CD8-positive, alpha-beta memory T cell (primary cell): ENCODE measurements at regions not wholly inside any gene's neighbourhood (a gene's known extent, or its start where the extent isn't known, plus 50 kb on each side); places are given as distances from the start of the nearest gene placed in this dataset.

ENCODE experiments used
- CTCF ChIA-PET: fragments of 350-600 bp; sonication (Branson Sonifier 250); formaldehyde crosslinking; loops from one replicate; lab custom pipeline; 2021; ENCODE audit warnings: antibody characterized with exemption; lab: Charles Lee
- POLR2A ChIA-PET: fragments of 350-600 bp; sonication (Branson Sonifier 250); formaldehyde crosslinking; loops from one replicate; lab custom pipeline; 2021; ENCODE audit warnings: antibody characterized with exemption; lab: Charles Lee
- DNase-seq, 5 donors: peaks; one replicate each; pipeline versions ENCODE4 v3.0.0 to v3.0.0-alpha.2; 2020 to 2022; ENCODE audit warnings: mixed read lengths in 1 of 5
- H3K27ac ChIP-seq: one replicate; pipeline ENCODE4 v1.7.0; 2013; ENCODE audit warnings: low read depth, mild to moderate bottlenecking, low read length, moderate library complexity
- H3K27me3 ChIP-seq: 2 replicates; pipeline ENCODE4 v1.7.0; 2013; ENCODE audit warnings: low read length, mild to moderate bottlenecking; ENCODE audit not compliant: insufficient read depth, poor library complexity, severe bottlenecking
- H3K36me3 ChIP-seq: 2 replicates; pipeline ENCODE4 v1.7.0; 2013; ENCODE audit warnings: mild to moderate bottlenecking, low read length, moderate library complexity; ENCODE audit not compliant: insufficient read depth
- H3K4me1 ChIP-seq: 2 replicates; pipeline ENCODE4 v1.7.0; 2013; ENCODE audit warnings: mild to moderate bottlenecking, low read length, moderate library complexity; ENCODE audit not compliant: insufficient read depth
- H3K4me3 ChIP-seq: 2 replicates; pipeline ENCODE4 v1.7.0; 2013; ENCODE audit warnings: mild to moderate bottlenecking, low read length
- H3K9me3 ChIP-seq: 2 replicates; pipeline ENCODE4 v1.7.0; 2013; ENCODE audit warnings: mild to moderate bottlenecking, low read length
- H3K27ac Mint-ChIP-seq, 8 donors: one replicate each; pipeline ENCODE4 v1.8.0; 2020 to 2021; ENCODE audit warnings: mixed read lengths in 8 of 8, mild to moderate bottlenecking in 6 of 8, inconsistent platforms in 3 of 8, moderate library complexity in 3 of 8
- H3K27me3 Mint-ChIP-seq, 2 donors: one replicate each; pipeline ENCODE4 v1.8.0; 2020 to 2021; ENCODE audit warnings: mixed read lengths in 2 of 2, mild to moderate bottlenecking in 1 of 2, moderate library complexity in 1 of 2
- H3K36me3 Mint-ChIP-seq, 3 donors: one replicate each; pipeline ENCODE4 v1.8.0; 2020 to 2021; ENCODE audit warnings: mixed read lengths in 3 of 3, inconsistent platforms in 1 of 3, mild to moderate bottlenecking in 1 of 3
- H3K4me1 Mint-ChIP-seq, 3 donors: one replicate each; pipeline ENCODE4 v1.8.0; 2020 to 2021; ENCODE audit warnings: mixed read lengths in 3 of 3, inconsistent platforms in 1 of 3, mild to moderate bottlenecking in 1 of 3
- H3K4me3 Mint-ChIP-seq, 7 donors: one replicate each; pipeline ENCODE4 v1.8.0; 2020 to 2021; ENCODE audit warnings: mixed read lengths in 7 of 7, mild to moderate bottlenecking in 6 of 7, moderate library complexity in 4 of 7, inconsistent platforms in 2 of 7
- H3K9me3 Mint-ChIP-seq, 5 donors: one replicate each; pipeline ENCODE4 v1.8.0; 2020 to 2022; ENCODE audit warnings: mixed read lengths in 5 of 5, mild to moderate bottlenecking in 3 of 5, moderate library complexity in 2 of 5, inconsistent platforms in 1 of 5

DNA sequence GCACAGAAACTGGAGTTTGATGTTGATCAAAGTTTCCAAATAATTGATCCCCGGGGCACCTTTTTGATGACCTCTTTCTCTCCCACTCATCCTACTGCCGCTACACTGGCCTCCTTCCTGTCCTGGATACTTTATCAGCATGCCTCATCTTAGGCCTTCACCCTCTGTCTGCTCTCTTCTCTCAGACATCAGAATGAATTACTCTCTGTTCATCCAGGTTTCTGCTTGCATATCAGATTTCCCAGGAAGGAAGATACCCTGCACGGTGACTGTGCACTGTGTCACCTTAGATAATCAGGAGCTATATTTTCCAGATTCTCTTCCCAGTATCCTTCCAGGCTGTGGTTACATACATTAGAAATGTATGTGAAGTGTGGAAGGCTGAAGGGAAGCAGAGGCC is 397.0 kb downstream of the DIRAS2 start:
- Histone ChIP-seq H3K4me1 (no peaks in the 10 kb centered on the region), H3K36me3 (no peaks in the 10 kb centered on the region), H3K9me3 (no peaks in the 10 kb centered on the region), H3K4me3 (no peak overlapping the region), H3K27me3 (no peaks in the 10 kb centered on the region), H3K27ac (no peak overlapping the region)
- ChIA-PET CTCF (no interaction called here), POLR2A (no interaction called here)
- Mint-ChIP-seq H3K36me3 (no peaks in the 10 kb centered on the region), H3K4me3 (no peak overlapping the region), H3K9me3 (no peaks in the 10 kb centered on the region), H3K27me3 (peaks cover 0 to 5% of the 10 kb centered on the region in 2 donors), H3K4me1 (no peaks in the 10 kb centered on the region), H3K27ac (no peak overlapping the region)
- DNase-seq, result no peak

DNA sequence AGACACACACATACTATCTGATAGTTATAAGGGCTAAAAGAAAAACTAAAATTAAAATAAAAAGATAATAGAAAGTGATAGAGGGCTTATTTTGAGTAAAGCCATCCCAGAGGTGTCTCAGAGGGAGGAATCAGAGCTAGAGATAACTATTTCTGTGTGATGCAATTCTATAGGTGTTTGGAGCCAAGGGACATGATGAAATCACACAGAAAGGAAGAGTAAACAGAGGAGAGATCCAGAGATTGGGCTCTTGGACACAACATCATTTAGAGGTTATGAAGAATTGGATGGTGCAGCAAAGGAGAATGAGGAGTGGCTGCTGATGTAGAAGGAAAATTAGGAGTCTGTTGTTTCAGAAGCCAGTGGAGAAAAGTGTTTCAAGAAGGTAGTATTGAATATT is 393.5 kb downstream of the DIRAS2 start:
- CTCF ChIA-PET, result no interaction called here
- Histone ChIP-seq H3K36me3 (no peaks in the 10 kb centered on the region), H3K4me1 (no peaks in the 10 kb centered on the region), H3K9me3 (no peaks in the 10 kb centered on the region), H3K27ac (no peak overlapping the region), H3K4me3 (no peak overlapping the region), H3K27me3 (no peaks in the 10 kb centered on the region)
- Mint-ChIP-seq H3K27ac (no peak overlapping the region), H3K9me3 (no peaks in the 10 kb centered on the region), H3K4me1 (no peaks in the 10 kb centered on the region), H3K4me3 (no peak overlapping the region), H3K36me3 (no peaks in the 10 kb centered on the region), H3K27me3 (peaks cover 3 to 8% of the 10 kb centered on the region in 2 donors)
- POLR2A ChIA-PET, result no interaction called here
- DNase-seq, result no peak

GRCh38 chr9:90251316-90251715 is 391.3 kb downstream of the DIRAS2 start:
- no peaks in the 10 kb centered on the region for H3K9me3 ChIP-seq
- no peaks in the 10 kb centered on the region for H3K4me1 Mint-ChIP-seq
- no peak overlapping the region for H3K4me3 Mint-ChIP-seq
- no peak overlapping the region for H3K4me3 ChIP-seq
- POLR2A ChIA-PET, result no interaction called here
- H3K27ac ChIP-seq, result no peak overlapping the region
- CTCF ChIA-PET, result no interaction called here
- no peaks in the 10 kb centered on the region for H3K4me1 ChIP-seq
- no peak for DNase-seq
- H3K36me3 Mint-ChIP-seq, result no peaks in the 10 kb centered on the region
- H3K36me3 ChIP-seq, result no peaks in the 10 kb centered on the region
- no peaks in the 10 kb centered on the region for H3K27me3 ChIP-seq
- H3K27ac Mint-ChIP-seq, result no peak overlapping the region
- peaks cover 6 to 11% of the 10 kb centered on the region in 2 donors for H3K27me3 Mint-ChIP-seq
- H3K9me3 Mint-ChIP-seq, result no peaks in the 10 kb centered on the region

GRCh38 chr9:90256345-90256744 is 386.3 kb downstream of the DIRAS2 start:
- no peaks in the 10 kb centered on the region for H3K27me3 ChIP-seq
- Mint-ChIP-seq H3K9me3 (peaks cover 3 to 7% (median 4%) of the 10 kb centered on the region in 5 donors), H3K4me1 (no peaks in the 10 kb centered on the region), H3K36me3 (peaks cover 0 to 3% (median 0%) of the 10 kb centered on the region in 3 donors), H3K4me3 (no peak overlapping the region), H3K27ac (no peak overlapping the region), H3K27me3 (peaks cover 7 to 26% of the 10 kb centered on the region in 2 donors)
- H3K36me3 ChIP-seq, result no peaks in the 10 kb centered on the region
- CTCF ChIA-PET, result no interaction called here
- POLR2A ChIA-PET, result no interaction called here
- no peak overlapping the region for H3K27ac ChIP-seq
- H3K4me1 ChIP-seq, result no peaks in the 10 kb centered on the region
- no peaks in the 10 kb centered on the region for H3K9me3 ChIP-seq
- no peak for DNase-seq
- H3K4me3 ChIP-seq, result no peak overlapping the region

GRCh38 chr9:90259311-90260246 is 383.0 kb downstream of the DIRAS2 start:
- Mint-ChIP-seq H3K27ac (no peak overlapping the region), H3K9me3 (peaks cover 6 to 14% (median 11%) of the 10 kb centered on the region in 5 donors), H3K4me3 (no peak overlapping the region), H3K4me1 (no peaks in the 10 kb centered on the region), H3K27me3 (peaks cover 5 to 26% of the 10 kb centered on the region in 2 donors), H3K36me3 (peaks cover 0 to 3% (median 0%) of the 10 kb centered on the region in 3 donors)
- no peaks in the 10 kb centered on the region for H3K9me3 ChIP-seq
- no peaks in the 10 kb centered on the region for H3K4me1 ChIP-seq
- no peaks in the 10 kb centered on the region for H3K36me3 ChIP-seq
- DNase-seq, result no peak
- POLR2A ChIA-PET, result no interaction called here
- CTCF ChIA-PET, result no interaction called here
- no peak overlapping the region for H3K27ac ChIP-seq
- H3K27me3 ChIP-seq, result no peaks in the 10 kb centered on the region
- H3K4me3 ChIP-seq, result no peak overlapping the region

DNA sequence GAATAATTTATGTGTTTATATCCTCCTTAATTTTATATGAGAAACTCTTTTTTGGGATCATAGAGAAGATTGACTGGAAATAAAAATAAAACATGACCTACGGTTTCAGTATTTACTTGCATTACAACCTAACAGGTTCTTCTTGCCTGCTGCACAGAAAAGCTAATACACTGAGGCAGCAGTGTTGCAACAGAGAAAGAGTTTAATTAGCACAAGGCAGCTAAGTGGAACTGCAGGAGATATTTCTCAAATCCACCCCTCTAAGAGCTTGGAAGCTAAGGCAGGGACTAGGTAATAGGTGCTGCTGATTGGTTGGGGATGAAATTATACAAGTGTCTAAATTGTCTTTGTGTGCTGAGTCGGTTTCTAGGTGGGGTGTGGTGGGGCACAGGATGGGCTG is 380.9 kb downstream of the DIRAS2 start:
- no peaks in the 10 kb centered on the region for H3K27me3 ChIP-seq
- Mint-ChIP-seq H3K4me1 (no peaks in the 10 kb centered on the region), H3K4me3 (no peak overlapping the region), H3K27ac (no peak overlapping the region), H3K9me3 (peaks cover 8 to 14% (median 11%) of the 10 kb centered on the region in 5 donors), H3K27me3 (peaks cover 0 to 31% of the 10 kb centered on the region in 2 donors), H3K36me3 (peaks cover 0 to 3% (median 0%) of the 10 kb centered on the region in 3 donors)
- ChIA-PET CTCF (no interaction called here), POLR2A (no interaction called here)
- H3K4me1 ChIP-seq, result no peaks in the 10 kb centered on the region
- no peaks in the 10 kb centered on the region for H3K36me3 ChIP-seq
- no peak overlapping the region for H3K4me3 ChIP-seq
- H3K27ac ChIP-seq, result no peak overlapping the region
- no peak for DNase-seq
- no peaks in the 10 kb centered on the region for H3K9me3 ChIP-seq

GRCh38 chr9:90268613-90269012 is 374.0 kb downstream of the DIRAS2 start:
- Histone ChIP-seq H3K27me3 (no peaks in the 10 kb centered on the region), H3K27ac (no peak overlapping the region), H3K4me1 (no peaks in the 10 kb centered on the region), H3K36me3 (no peaks in the 10 kb centered on the region), H3K4me3 (no peak overlapping the region), H3K9me3 (no peaks in the 10 kb centered on the region)
- Mint-ChIP-seq H3K4me1 (no peaks in the 10 kb centered on the region), H3K4me3 (no peak overlapping the region), H3K27ac (peak overlapping the region in 1 of 8 donors; percentile 66), H3K9me3 (peaks cover 0 to 2% (median 0%) of the 10 kb centered on the region in 5 donors), H3K36me3 (peaks cover 0 to 2% (median 0%) of the 10 kb centered on the region in 3 donors), H3K27me3 (peaks cover 7 to 39% of the 10 kb centered on the region in 2 donors)
- POLR2A ChIA-PET, result no interaction called here
- CTCF ChIA-PET, result no interaction called here
- DNase-seq, result no peak

- Mint-ChIP-seq H3K27ac (no peak overlapping the region), H3K27me3 (peaks cover 9 to 36% of the 10 kb centered on the region in 2 donors), H3K4me1 (no peaks in the 10 kb centered on the region), H3K9me3 (no peaks in the 10 kb centered on the region), H3K4me3 (no peak overlapping the region), H3K36me3 (peaks cover 0 to 2% (median 0%) of the 10 kb centered on the region in 3 donors)
- H3K9me3 ChIP-seq, result no peaks in the 10 kb centered on the region
- H3K27ac ChIP-seq, result no peak overlapping the region
- H3K36me3 ChIP-seq, result no peaks in the 10 kb centered on the region
- no peaks in the 10 kb centered on the region for H3K27me3 ChIP-seq
- ChIA-PET POLR2A (no interaction called here), CTCF (no interaction called here)
- H3K4me1 ChIP-seq, result no peaks in the 10 kb centered on the region
- H3K4me3 ChIP-seq, result no peak overlapping the region
- DNase-seq, result no peak
Observed at GRCh38 chr9:90271707-90272106, 370.9 kb downstream of the DIRAS2 start.
